Testis (tissue), 2 donors: ENCODE measurements at regions not wholly inside any gene's neighbourhood (a gene's known extent, or its start where the extent isn't known, plus 50 kb on each side); places are given as distances from the start of the nearest gene placed in this dataset.

Experiments
- DNase-seq: peaks from one replicate; pipeline ENCODE4 v3.0.0-alpha.2; 2019
- H3K27ac ChIP-seq, 2 donors: fragments of 200-600 bp; sonication (generic); one replicate each; pipeline ENCODE4 v1.5.1; 2019
- H3K27me3 ChIP-seq: fragments of 200-600 bp; sonication (generic); one replicate; pipeline ENCODE4 v1.5.1; 2019
- H3K36me3 ChIP-seq: fragments of 200-600 bp; sonication (generic); one replicate; pipeline ENCODE4 v1.5.1; 2017; ENCODE audit warnings: low read depth; ENCODE audit errors: missing control alignments
- H3K4me1 ChIP-seq: fragments of 200-600 bp; sonication (generic); one replicate; pipeline ENCODE4 v1.5.1; 2019
- H3K4me3 ChIP-seq, 2 donors: fragments of 200-600 bp; sonication (generic); one replicate each; pipeline ENCODE4 v1.5.1; 2017 to 2019
- H3K9me3 ChIP-seq: fragments of 200-600 bp; sonication (generic); one replicate; pipeline ENCODE4 v1.5.1; 2017
- CTCF ChIP-seq, 3 experiments: fragments of 450-650 bp in 2 of 3; fragments of 200-600 bp in 1 of 3; sonication (generic) in 1 of 3; IDR thresholded peaks; one replicate each; pipeline ENCODE4 v1.5.1; 2016 to 2019; ENCODE audit warnings: antibody characterized with exemption in 3 of 3, mild to moderate bottlenecking in 2 of 3, moderate library complexity in 1 of 3
- POLR2A ChIP-seq: fragments of 450-650 bp; IDR thresholded peaks from one replicate; pipeline ENCODE4 v1.6.1; 2017; ENCODE audit warnings: antibody characterized with exemption, mild to moderate bottlenecking, moderate library complexity
- WGBS, 2 donors: methylation state at CpG; one replicate each; pipeline ENCODE4 v1.1.5; 2018; 5-methylcytosine and 5-hydroxymethylcytosine counted together
- intact Hi-C: fragments of 100-400 bp; cut with DNase I; formaldehyde crosslinking; loops from one replicate; pipeline ENCODE4 v1.15.1; 2023; ENCODE audit warnings: low total_unique reads

- TF ChIP-seq POLR2A (no peak), CTCF (IDR thresholded peaks at IDR 0.05) (no peak)
- H3K4me1 ChIP-seq: no peaks in the 10 kb centered on the region
- H3K4me3 ChIP-seq: no peak overlapping the region
- no peaks in the 10 kb centered on the region for H3K27me3 ChIP-seq
- DNase-seq: no peak
- no peaks in the 10 kb centered on the region for H3K9me3 ChIP-seq
- no peaks in the 10 kb centered on the region for H3K36me3 ChIP-seq
- WGBS, 2 donors: 85 to 86% methylated on average over 10 to 14 of the region's 14 CpGs
- intact Hi-C loops: no loop called here
- H3K27ac ChIP-seq: no peak overlapping the region
Observed at GRCh38 chr20:61019322-61019721, 232.7 kb upstream of the CDH4 start.

GRCh38 chr20:61023612-61024011 lies 228.4 kb upstream of the CDH4 start:
- WGBS, 2 donors: 39% methylated on average over 8 of the region's 29 CpGs; no CpG with 5 or more reads in 1 of the 2 donors
- Histone ChIP-seq H3K36me3 (no peaks in the 10 kb centered on the region), H3K4me3 (no peak overlapping the region), H3K27ac (no peak overlapping the region), H3K27me3 (no peaks in the 10 kb centered on the region), H3K9me3 (no peaks in the 10 kb centered on the region), H3K4me1 (no peaks in the 10 kb centered on the region)
- intact Hi-C loops: no loop called here
- no peak for DNase-seq
- no peak for TF ChIP-seq CTCF (IDR thresholded peaks at IDR 0.05)
- no peak for TF ChIP-seq POLR2A

GRCh38 chr20:61024390-61024789 lies 227.7 kb upstream of the CDH4 start:
- no peak for DNase-seq
- TF ChIP-seq POLR2A (no peak), CTCF (IDR thresholded peaks at IDR 0.05) (no peak)
- 65 to 67% methylated on average over 10 to 11 of the region's 11 CpGs for WGBS, 2 donors
- H3K27ac ChIP-seq: no peak overlapping the region
- no peak overlapping the region for H3K4me3 ChIP-seq
- H3K9me3 ChIP-seq: no peaks in the 10 kb centered on the region
- intact Hi-C loops: no loop called here
- H3K36me3 ChIP-seq: no peaks in the 10 kb centered on the region
- H3K27me3 ChIP-seq: no peaks in the 10 kb centered on the region
- H3K4me1 ChIP-seq: no peaks in the 10 kb centered on the region

- Histone ChIP-seq H3K4me3 (no peak overlapping the region), H3K4me1 (no peaks in the 10 kb centered on the region), H3K9me3 (no peaks in the 10 kb centered on the region), H3K27ac (no peak overlapping the region), H3K36me3 (no peaks in the 10 kb centered on the region), H3K27me3 (no peaks in the 10 kb centered on the region)
- no peak for TF ChIP-seq POLR2A
- intact Hi-C loops: no loop called here
- WGBS, 2 donors: 72 to 85% methylated on average over 10 of the region's 10 CpGs
- no peak for DNase-seq
Observed at GRCh38 chr20:61025536-61025935, 226.5 kb upstream of the CDH4 start.

- Histone ChIP-seq H3K4me1 (no peaks in the 10 kb centered on the region), H3K36me3 (no peaks in the 10 kb centered on the region), H3K27ac (no peak overlapping the region), H3K9me3 (no peaks in the 10 kb centered on the region), H3K27me3 (no peaks in the 10 kb centered on the region), H3K4me3 (no peak overlapping the region)
- TF ChIP-seq POLR2A: no peak
- no peak for TF ChIP-seq CTCF (IDR thresholded peaks at IDR 0.05)
- WGBS, 2 donors: 88 to 89% methylated on average over 6 of the region's 6 CpGs
- intact Hi-C loops: no loop called here
- no peak for DNase-seq
Observed at GRCh38 chr20:61026173-61026572, 225.9 kb upstream of the CDH4 start.
